ENCODE measurements at regions not wholly inside any gene's neighbourhood (a gene's known extent, or its start where the extent isn't known, plus 50 kb on each side); places are given as distances from the start of the nearest gene placed in this dataset.
"Not testable (repeated sequence)": the region's sequence is repeated elsewhere in the genome, so short reads cannot be mapped to it uniquely, and the experiment has no call there.

- TF ChIP-seq CTCF (IDR thresholded peaks at IDR 0.05), result peak in 1 of 3 donors; percentile 19
- TF ChIP-seq POLR2A (IDR thresholded peaks at IDR 0.05), result not testable (repeated sequence)
Observed at GRCh38 chr17:30719131-30719973, 105.1 kb downstream of the CRLF3 start.

All from lower leg skin (tissue), 3 donors.